Stomach smooth muscle (tissue), 2 donors: ENCODE measurements at regions not wholly inside any gene's neighbourhood (a gene's known extent, or its start where the extent isn't known, plus 50 kb on each side); places are given as distances from the start of the nearest gene placed in this dataset.
"Not testable (repeated sequence)": the region's sequence is repeated elsewhere in the genome, so short reads cannot be mapped to it uniquely, and the experiment has no call there.

Experiments used
- H3K27ac ChIP-seq: one replicate; pipeline ENCODE4 v1.7.0; 2013; ENCODE audit warnings: mild to moderate bottlenecking, low read length, inconsistent platforms
- H3K27me3 ChIP-seq, 2 donors: one replicate each; pipeline ENCODE4 v1.7.0; 2013; ENCODE audit warnings: low read length in 2 of 2; ENCODE audit not compliant: insufficient read depth in 2 of 2, control insufficient read depth in 1 of 2
- H3K36me3 ChIP-seq, 2 donors: one replicate each; pipeline ENCODE4 v1.7.0; 2013; ENCODE audit warnings: low read length in 2 of 2; ENCODE audit not compliant: control insufficient read depth in 2 of 2, insufficient read depth in 2 of 2
- H3K4me1 ChIP-seq: one replicate; pipeline ENCODE4 v1.7.0; 2013; ENCODE audit warnings: low read length; ENCODE audit not compliant: control insufficient read depth, insufficient read depth
- H3K4me3 ChIP-seq, 2 donors: one replicate each; pipeline ENCODE4 v1.7.0; 2013; ENCODE audit warnings: low read length in 2 of 2
- H3K9ac ChIP-seq, 2 donors: one replicate each; pipeline ENCODE4 v1.7.0; 2013; ENCODE audit warnings: low read length in 2 of 2, mild to moderate bottlenecking in 1 of 2
- H3K9me3 ChIP-seq, 2 donors: one replicate each; pipeline ENCODE4 v1.7.0; 2013; ENCODE audit warnings: low read length in 2 of 2; ENCODE audit not compliant: control insufficient read depth in 2 of 2
- donor health status: healthy.
- donor health status: Pancreatic carcinoma.

DNA sequence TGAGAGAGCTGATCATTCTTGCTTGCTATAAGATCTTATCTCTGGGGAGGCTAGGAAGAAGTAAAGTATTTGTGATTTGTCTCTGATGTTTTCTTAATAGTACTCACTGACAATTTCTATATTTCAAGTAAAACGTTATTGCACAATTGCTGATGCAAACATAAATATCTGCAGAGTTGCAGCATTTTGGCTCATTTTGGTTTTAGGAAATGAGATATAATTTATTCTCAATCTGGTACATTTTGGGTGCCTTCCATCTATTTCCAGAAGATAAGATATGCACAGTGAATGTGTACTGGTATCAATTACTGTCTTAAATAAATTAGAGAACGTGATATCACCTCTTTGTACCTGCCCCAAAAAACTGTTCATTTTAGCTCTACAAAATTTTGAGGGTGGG, 1431.5 kb downstream of the BRINP3 start:
- Histone ChIP-seq H3K27ac (no peak overlapping the region), H3K4me3 (no peak overlapping the region), H3K9me3 (no peaks in the 10 kb centered on the region), H3K4me1 (no peaks in the 10 kb centered on the region), H3K27me3 (no peaks in the 10 kb centered on the region), H3K9ac (no peak overlapping the region), H3K36me3 (no peaks in the 10 kb centered on the region)

DNA sequence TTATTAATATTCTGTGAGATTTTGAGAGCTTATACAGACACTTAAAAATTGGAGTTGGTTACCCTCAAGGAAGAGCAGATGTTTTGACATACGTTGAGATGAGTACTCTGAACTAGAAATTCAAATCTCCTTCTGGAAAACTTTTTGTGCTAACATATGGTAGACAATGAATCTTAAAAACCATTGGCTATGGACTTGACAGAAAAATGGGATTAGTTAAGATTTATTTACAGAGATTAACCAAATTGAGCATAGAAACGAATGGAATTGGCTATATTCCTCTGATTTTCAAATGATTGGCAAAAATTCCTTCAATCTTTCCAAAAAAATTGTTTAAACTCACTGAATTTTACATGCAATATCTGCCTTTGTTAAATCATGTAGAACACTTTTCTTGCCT, 1392.9 kb downstream of the BRINP3 start:
- Histone ChIP-seq H3K9me3 (no peaks in the 10 kb centered on the region), H3K36me3 (no peaks in the 10 kb centered on the region), H3K27me3 (no peaks in the 10 kb centered on the region), H3K4me3 (no peak overlapping the region), H3K4me1 (no peaks in the 10 kb centered on the region), H3K9ac (no peak overlapping the region), H3K27ac (no peak overlapping the region)

- Histone ChIP-seq H3K27ac (no peak overlapping the region), H3K36me3 (no peaks in the 10 kb centered on the region), H3K4me3 (no peak overlapping the region), H3K9me3 (no peaks in the 10 kb centered on the region), H3K4me1 (no peaks in the 10 kb centered on the region), H3K27me3 (no peaks in the 10 kb centered on the region), H3K9ac (no peak overlapping the region)
Measured at GRCh38 chr1:189103956-189104355, 1373.7 kb downstream of the BRINP3 start.

DNA sequence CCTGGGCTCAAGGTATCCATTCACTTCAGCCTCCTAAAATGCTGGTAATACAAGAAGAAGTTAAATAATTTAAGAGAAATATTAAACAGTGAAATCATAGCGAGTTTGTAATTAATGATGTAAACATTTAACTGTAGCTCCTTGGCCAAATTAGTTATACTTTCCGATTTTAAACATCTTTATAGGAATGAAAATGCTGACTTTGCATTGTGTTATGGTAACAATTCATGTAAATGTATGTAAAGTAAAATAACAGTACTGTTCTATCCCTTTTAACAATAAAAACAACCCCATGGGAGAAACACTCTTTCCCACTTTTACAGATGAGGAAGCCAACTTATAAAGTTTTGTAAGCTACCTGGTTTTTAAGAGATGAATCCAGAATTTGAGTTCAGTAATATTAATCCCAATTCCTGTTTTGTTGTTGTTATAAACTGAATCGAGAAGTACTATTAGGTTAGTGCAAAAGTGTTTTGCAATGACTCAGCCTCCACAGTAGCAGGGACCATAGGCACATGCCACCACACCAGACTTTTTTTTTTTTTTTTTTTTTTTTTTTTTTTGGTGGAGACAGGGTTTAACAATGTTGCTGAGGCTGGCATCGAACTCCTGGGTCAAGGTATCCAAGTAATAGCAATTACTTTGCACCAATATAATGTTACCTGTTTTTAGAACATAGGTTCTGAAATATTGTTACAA, 1360.4 kb downstream of the BRINP3 start:
- Histone ChIP-seq H3K9me3 (no peaks in the 10 kb centered on the region), H3K36me3 (no peaks in the 10 kb centered on the region), H3K9ac (no peak overlapping the region), H3K27me3 (no peaks in the 10 kb centered on the region), H3K27ac (no peak overlapping the region), H3K4me1 (no peaks in the 10 kb centered on the region), H3K4me3 (no peak overlapping the region)

GRCh38 chr1:189121941-189122340, 1355.7 kb downstream of the BRINP3 start:
- Histone ChIP-seq H3K36me3 (no peaks in the 10 kb centered on the region), H3K4me3 (no peak overlapping the region), H3K4me1 (no peaks in the 10 kb centered on the region), H3K27ac (no peak overlapping the region), H3K9ac (no peak overlapping the region), H3K9me3 (peaks cover 0 to 2% of the 10 kb centered on the region in 2 donors), H3K27me3 (no peaks in the 10 kb centered on the region)

DNA sequence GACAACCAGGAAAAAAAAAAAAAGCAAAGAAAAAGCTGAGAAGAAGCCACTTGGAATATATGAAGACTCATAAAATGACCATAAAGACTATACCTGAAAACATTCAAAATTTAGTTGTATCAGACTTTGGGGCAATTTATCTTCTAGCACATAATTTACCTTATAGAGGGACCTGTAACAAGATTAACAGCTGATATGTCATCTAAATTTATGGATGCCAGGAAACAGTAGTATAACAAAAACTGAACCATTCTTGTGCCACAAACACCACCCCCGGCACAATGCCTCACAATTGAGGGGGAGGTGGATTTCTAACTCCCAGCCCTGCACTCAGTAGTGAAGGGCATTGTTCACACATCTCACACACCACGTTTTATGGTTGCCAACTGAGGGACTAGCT, 1352.0 kb downstream of the BRINP3 start:
- Histone ChIP-seq H3K4me3 (no peak overlapping the region), H3K9ac (no peak overlapping the region), H3K36me3 (no peaks in the 10 kb centered on the region), H3K9me3 (peaks cover 0 to 2% of the 10 kb centered on the region in 2 donors), H3K27me3 (no peaks in the 10 kb centered on the region), H3K4me1 (no peaks in the 10 kb centered on the region), H3K27ac (no peak overlapping the region)

- H3K36me3 ChIP-seq, result no peaks in the 10 kb centered on the region
- no peak overlapping the region for H3K9ac ChIP-seq
- no peaks in the 10 kb centered on the region for H3K27me3 ChIP-seq
- H3K27ac ChIP-seq, result no peak overlapping the region
- H3K4me3 ChIP-seq, result no peak overlapping the region
- H3K4me1 ChIP-seq, result no peaks in the 10 kb centered on the region
- no peaks in the 10 kb centered on the region for H3K9me3 ChIP-seq
Measured at GRCh38 chr1:189131576-189131975, 1346.1 kb downstream of the BRINP3 start.

DNA sequence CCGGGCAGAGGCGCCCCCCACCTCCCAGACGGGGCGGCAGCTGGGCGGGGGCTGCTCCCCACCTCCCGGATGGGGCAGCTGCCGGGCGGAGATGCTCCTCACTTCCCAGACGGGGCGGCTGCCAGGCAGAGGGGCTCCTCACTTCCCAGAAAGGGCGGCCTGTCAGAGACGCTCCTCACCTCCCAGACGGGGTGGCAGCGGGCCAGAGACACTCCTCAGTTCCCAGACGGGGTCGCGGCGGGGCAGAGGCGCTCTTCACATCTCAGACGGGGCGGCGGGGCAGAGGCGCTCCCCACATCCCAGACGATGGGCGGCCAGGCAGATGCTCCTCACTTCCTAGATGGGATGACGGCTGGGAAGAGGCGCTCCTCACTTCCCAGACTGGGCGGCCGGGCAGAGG, 1337.9 kb downstream of the BRINP3 start:
- not testable (repeated sequence) for H3K4me3 ChIP-seq, H3K27me3 ChIP-seq, H3K36me3 ChIP-seq

GRCh38 chr1:189141056-189141455, 1336.6 kb downstream of the BRINP3 start:
- H3K9ac ChIP-seq, result no peak overlapping the region
- H3K9me3 ChIP-seq, result no peaks in the 10 kb centered on the region
- no peak overlapping the region for H3K4me3 ChIP-seq
- no peaks in the 10 kb centered on the region for H3K4me1 ChIP-seq
- no peaks in the 10 kb centered on the region for H3K36me3 ChIP-seq
- H3K27me3 ChIP-seq, result no peaks in the 10 kb centered on the region
- no peak overlapping the region for H3K27ac ChIP-seq

More for the DNA sequence above, 1337.9 kb downstream of the BRINP3 start:
- H3K9me3 ChIP-seq, H3K9ac ChIP-seq, H3K4me1 ChIP-seq, H3K27ac ChIP-seq: not testable (repeated sequence)

DNA sequence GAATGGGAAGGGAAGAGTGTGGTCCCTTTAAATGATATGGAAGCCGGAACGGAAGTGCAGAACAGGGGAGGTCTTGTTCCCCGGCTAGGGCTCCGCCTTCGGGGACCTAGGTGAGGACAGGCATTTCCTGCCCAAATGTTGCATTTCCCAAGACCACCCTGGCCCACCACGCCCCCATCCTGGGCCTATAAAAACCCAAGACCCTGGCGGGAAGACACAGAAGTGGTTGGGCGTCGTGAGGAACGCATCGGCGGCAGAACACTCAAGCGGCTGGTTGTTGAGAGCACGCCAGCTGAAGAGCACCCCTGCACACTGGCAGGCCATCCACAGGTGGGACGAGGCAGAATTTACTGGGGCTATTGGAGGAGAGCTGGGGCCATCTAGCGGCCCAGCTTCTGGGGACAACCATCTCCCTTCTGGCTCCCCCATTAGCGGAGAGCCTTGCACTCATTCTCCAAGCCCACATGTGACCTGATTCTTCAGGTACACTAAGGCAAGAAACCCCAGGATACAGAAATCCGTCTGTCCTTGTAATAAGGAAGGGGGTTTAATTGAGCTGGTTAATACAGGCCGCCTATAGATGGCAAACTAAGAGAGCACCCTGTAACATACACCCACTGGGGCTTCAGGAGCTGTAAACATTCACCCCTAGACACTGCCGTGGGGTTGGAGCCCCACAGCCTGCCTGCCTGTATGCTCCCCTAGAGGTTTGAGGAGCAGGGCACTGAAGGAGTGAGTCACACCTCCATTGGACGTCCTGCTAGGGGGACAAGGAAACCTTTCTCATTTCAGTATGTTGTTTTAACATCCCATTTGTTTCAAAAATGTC, 1327.9 kb downstream of the BRINP3 start:
- Histone ChIP-seq H3K9me3 (no peaks in the 10 kb centered on the region), H3K27ac (no peak overlapping the region), H3K4me1 (no peaks in the 10 kb centered on the region), H3K4me3 (no peak overlapping the region), H3K36me3 (no peaks in the 10 kb centered on the region), H3K9ac (no peak overlapping the region), H3K27me3 (no peaks in the 10 kb centered on the region)

GRCh38 chr1:189150624-189151023, 1327.0 kb downstream of the BRINP3 start:
- no peaks in the 10 kb centered on the region for H3K4me1 ChIP-seq
- no peak overlapping the region for H3K9ac ChIP-seq
- H3K36me3 ChIP-seq, result no peaks in the 10 kb centered on the region
- no peaks in the 10 kb centered on the region for H3K27me3 ChIP-seq
- H3K27ac ChIP-seq, result no peak overlapping the region
- H3K9me3 ChIP-seq, result no peaks in the 10 kb centered on the region
- H3K4me3 ChIP-seq, result no peak overlapping the region
